ENCODE measurements at regions not wholly inside any gene's neighbourhood (a gene's known extent, or its start where the extent isn't known, plus 50 kb on each side); places are given as distances from the start of the nearest gene placed in this dataset.
"Not testable (repeated sequence)": the region's sequence is repeated elsewhere in the genome, so short reads cannot be mapped to it uniquely, and the experiment has no call there.

GRCh38 chr3:107468782-107469181, 54.0 kb upstream of the BBX start:
- no peak overlapping the region for H3K27ac ChIP-seq (ENCODE audit: insufficient read length, low read depth, low read length)
- H2AK5ac ChIP-seq (ENCODE audit: insufficient read length, low read length) = no peak overlapping the region
- Mint-ChIP-seq H3K4me3 (no peak overlapping the region), H3K36me3 (ENCODE audit: insufficient read depth in 1 of 3, low read depth in 3 of 3) (peaks cover 6 to 22% (median 10%) of the 10 kb centered on the region in 3 experiments; a peak in 6 of 7 replicates), H3K9me3 (peaks cover 15 to 21% of the 10 kb centered on the region in 2 experiments; a peak in 4 of 5 replicates), H3K4me1 (peaks cover 11% of the 10 kb centered on the region in 2 experiments), H3K27ac (no peak overlapping the region), H3K27me3 (ENCODE audit: low read depth) (peaks cover 2% of the 10 kb centered on the region; the same call in 1 of the 2 replicates)
- H3K9ac ChIP-seq (ENCODE audit: extremely low read depth, insufficient read length, low read length) = no peak overlapping the region
- H4K20me1 ChIP-seq (ENCODE audit: control insufficient read depth, insufficient read depth, insufficient read length) = no peaks in the 10 kb centered on the region
- H3K9me3 ChIP-seq (ENCODE audit: control insufficient read depth, low read depth, low read length) = no peaks in the 10 kb centered on the region
- no peak overlapping the region for H4K91ac ChIP-seq (ENCODE audit: insufficient read length, low read depth, low read length)
- no peak overlapping the region for H3K14ac ChIP-seq (ENCODE audit: insufficient read depth, low read length)
- no peaks in the 10 kb centered on the region for H3K79me1 ChIP-seq (ENCODE audit: insufficient read depth, low read depth, low read length, poor library complexity, severe bottlenecking)
- H2BK12ac ChIP-seq (ENCODE audit: insufficient read length, low read depth, low read length) = no peak overlapping the region
- H4K8ac ChIP-seq (replicated peaks; ENCODE audit: insufficient read length, low read depth, low read length) = no peak overlapping the region
- no peak overlapping the region for H3K23ac ChIP-seq (ENCODE audit: insufficient read length, low read depth, low read length)
- peaks cover 6% of the 10 kb centered on the region; the same call in 1 of the 2 replicates for H3K4me1 ChIP-seq (ENCODE audit: insufficient read depth, low read length)
- no peak overlapping the region for H2BK20ac ChIP-seq (ENCODE audit: low read depth, low read length, poor library complexity, severe bottlenecking)
- no CpG with 5 or more reads among the region's 1 CpG for WGBS (ENCODE audit: extremely low coverage, insufficient read length, low lambda C conversion rate)
- H3K27me3 ChIP-seq (ENCODE audit: insufficient read depth, low read length) = no peaks in the 10 kb centered on the region
- H3K18ac ChIP-seq (ENCODE audit: insufficient read length, low read depth, low read length) = no peak overlapping the region
- no peak overlapping the region for H3K56ac ChIP-seq (ENCODE audit: insufficient read length, low read depth, low read length)
- H4K5ac ChIP-seq (ENCODE audit: insufficient read length, low read depth, low read length) = no peak overlapping the region
- H2BK15ac ChIP-seq (ENCODE audit: low read depth, low read length) = no peak overlapping the region
- no peak overlapping the region for H3K4me2 ChIP-seq (ENCODE audit: insufficient read depth, insufficient read length, low read length)
- H3K23me2 ChIP-seq (ENCODE audit: insufficient read length, low read depth, low read length, poor library complexity, severe bottlenecking) = no peaks in the 10 kb centered on the region
- TF ChIP-seq CTCF (conservative IDR thresholded peaks at IDR 0.05) = no peak
- H2BK5ac ChIP-seq (ENCODE audit: insufficient read length, low read length) = no peak overlapping the region
- no peaks in the 10 kb centered on the region for H3K79me2 ChIP-seq (ENCODE audit: insufficient read depth, low read length)
- no peak overlapping the region for H3T11ph ChIP-seq (ENCODE audit: low read length)
- no peak for DNase-seq
- no peak overlapping the region for H2AFZ ChIP-seq (ENCODE audit: low read length)
- no peak overlapping the region for H3K4ac ChIP-seq (ENCODE audit: low read depth, low read length)
- H2BK120ac ChIP-seq (ENCODE audit: low read depth, low read length, poor library complexity, severe bottlenecking) = no peak overlapping the region

GRCh38 chr3:107470496-107470895, 52.3 kb upstream of the BBX start:
- H3K23me2 ChIP-seq (ENCODE audit: insufficient read length, low read depth, low read length, poor library complexity, severe bottlenecking); H3K23ac ChIP-seq (ENCODE audit: insufficient read length, low read depth, low read length); H2BK20ac ChIP-seq (ENCODE audit: low read depth, low read length, poor library complexity, severe bottlenecking); H3K4me1 ChIP-seq (ENCODE audit: insufficient read depth, low read length); H3K18ac ChIP-seq (ENCODE audit: insufficient read length, low read depth, low read length); H3K79me2 ChIP-seq (ENCODE audit: insufficient read depth, low read length); H3K9me3 ChIP-seq (ENCODE audit: control insufficient read depth, low read depth, low read length); H3K4me2 ChIP-seq (ENCODE audit: insufficient read depth, insufficient read length, low read length); H2BK5ac ChIP-seq (ENCODE audit: insufficient read length, low read length); H4K20me1 ChIP-seq (ENCODE audit: control insufficient read depth, insufficient read depth, insufficient read length); H3K27me3 Mint-ChIP-seq (ENCODE audit: low read depth); H3T11ph ChIP-seq (ENCODE audit: low read length); H4K8ac ChIP-seq (replicated peaks; ENCODE audit: insufficient read length, low read depth, low read length); H2AFZ ChIP-seq (ENCODE audit: low read length); H4K5ac ChIP-seq (ENCODE audit: insufficient read length, low read depth, low read length); DNase-seq; H3K79me1 ChIP-seq (ENCODE audit: insufficient read depth, low read depth, low read length, poor library complexity, severe bottlenecking); H3K9ac ChIP-seq (ENCODE audit: extremely low read depth, insufficient read length, low read length); H3K27ac Mint-ChIP-seq; H3K4ac ChIP-seq (ENCODE audit: low read depth, low read length); H3K56ac ChIP-seq (ENCODE audit: insufficient read length, low read depth, low read length); H2BK15ac ChIP-seq (ENCODE audit: low read depth, low read length); H2BK12ac ChIP-seq (ENCODE audit: insufficient read length, low read depth, low read length); H3K27me3 ChIP-seq (ENCODE audit: insufficient read depth, low read length); H3K14ac ChIP-seq (ENCODE audit: insufficient read depth, low read length); H4K91ac ChIP-seq (ENCODE audit: insufficient read length, low read depth, low read length); H3K27ac ChIP-seq (ENCODE audit: insufficient read length, low read depth, low read length); H2BK120ac ChIP-seq (ENCODE audit: low read depth, low read length, poor library complexity, severe bottlenecking); H2AK5ac ChIP-seq (ENCODE audit: insufficient read length, low read length); H3K4me3 Mint-ChIP-seq: not testable (repeated sequence)
- peaks cover 28 to 34% of the 10 kb centered on the region in 2 experiments for H3K9me3 Mint-ChIP-seq
- WGBS (ENCODE audit: extremely low coverage, insufficient read length, low lambda C conversion rate) = no CpG with 5 or more reads among the region's 8 CpGs
- H3K4me1 Mint-ChIP-seq = peaks cover 11 to 14% of the 10 kb centered on the region in 2 experiments
- H3K36me3 Mint-ChIP-seq (ENCODE audit: insufficient read depth in 1 of 3, low read depth in 3 of 3) = peaks cover 6 to 39% (median 18%) of the 10 kb centered on the region in 3 experiments
